ENCODE measurements at regions not wholly inside any gene's neighbourhood (a gene's known extent, or its start where the extent isn't known, plus 50 kb on each side); places are given as distances from the start of the nearest gene placed in this dataset.
A peak's percentile ranks its signal among the peaks of the same experiment; 100 is the strongest.
"Not testable (repeated sequence)": the region's sequence is repeated elsewhere in the genome, so short reads cannot be mapped to it uniquely, and the experiment has no call there.

- DNase-seq, result no peak
- H3K9me3 ChIP-seq (ENCODE audit: control insufficient read depth in 1 of 2, low read length in 2 of 2), result no peaks in the 10 kb centered on the region
- no peak overlapping the region for H3K4me3 ChIP-seq (ENCODE audit: low read length in 2 of 2)
- no peaks in the 10 kb centered on the region for H3K27me3 Mint-ChIP-seq
- H3K4me3 Mint-ChIP-seq, result no peak overlapping the region
- no peaks in the 10 kb centered on the region for H3K36me3 ChIP-seq (ENCODE audit: insufficient read depth, low read length)
- no peak overlapping the region for H3K27ac ChIP-seq (ENCODE audit: low read depth, low read length)
- POLR2A ChIA-PET (ENCODE audit: partially characterized antibody), result no interaction called here
- no peaks in the 10 kb centered on the region for H3K27me3 ChIP-seq (ENCODE audit: insufficient read depth, low read length)
- peaks cover 0 to 23% (median 4%) of the 10 kb centered on the region in 8 donors for H3K9me3 Mint-ChIP-seq
- peak overlapping the region in 1 of 7 donors; percentile 57 for H3K27ac Mint-ChIP-seq
- CTCF ChIA-PET (ENCODE audit: partially characterized antibody), result no interaction called here
- intact Hi-C loops (cut with micrococcal nuclease), result no loop called here
- H3K36me3 Mint-ChIP-seq, result no peaks in the 10 kb centered on the region
- no peaks in the 10 kb centered on the region for H3K4me1 ChIP-seq (ENCODE audit: insufficient read depth, low read length)
- no peaks in the 10 kb centered on the region for H3K4me1 Mint-ChIP-seq
Measured at GRCh38 chr2:87403893-87404175, 344.1 kb upstream of the PLGLB2 start.

GRCh38 chr2:87404411-87405255 is 343.3 kb upstream of the PLGLB2 start:
- H3K4me3 Mint-ChIP-seq; H3K36me3 Mint-ChIP-seq; H3K4me3 ChIP-seq (ENCODE audit: low read length in 2 of 2); H3K27me3 ChIP-seq (ENCODE audit: insufficient read depth, low read length); POLR2A ChIA-PET (ENCODE audit: partially characterized antibody); H3K9me3 ChIP-seq (ENCODE audit: control insufficient read depth in 1 of 2, low read length in 2 of 2); H3K4me1 ChIP-seq (ENCODE audit: insufficient read depth, low read length); H3K36me3 ChIP-seq (ENCODE audit: insufficient read depth, low read length); H3K27me3 Mint-ChIP-seq; CTCF ChIA-PET (ENCODE audit: partially characterized antibody); intact Hi-C loops (cut with micrococcal nuclease); H3K27ac ChIP-seq (ENCODE audit: low read depth, low read length); H3K4me1 Mint-ChIP-seq: not testable (repeated sequence)
- Mint-ChIP-seq H3K9me3 (peaks cover 0 to 23% (median 4%) of the 10 kb centered on the region in 8 donors), H3K27ac (peak overlapping the region in 2 of 7 donors; percentile 35 to 65)
- peak in 1 of 5 donors; percentile 24 for DNase-seq

GRCh38 chr2:87405531-87406216 is 342.2 kb upstream of the PLGLB2 start:
- H3K36me3 Mint-ChIP-seq; intact Hi-C loops (cut with micrococcal nuclease); H3K27ac ChIP-seq (ENCODE audit: low read depth, low read length); CTCF ChIA-PET (ENCODE audit: partially characterized antibody); H3K4me1 ChIP-seq (ENCODE audit: insufficient read depth, low read length); H3K27me3 Mint-ChIP-seq; H3K27me3 ChIP-seq (ENCODE audit: insufficient read depth, low read length); POLR2A ChIA-PET (ENCODE audit: partially characterized antibody); H3K9me3 ChIP-seq (ENCODE audit: control insufficient read depth in 1 of 2, low read length in 2 of 2); H3K36me3 ChIP-seq (ENCODE audit: insufficient read depth, low read length); H3K4me3 Mint-ChIP-seq; H3K4me3 ChIP-seq (ENCODE audit: low read length in 2 of 2); H3K27ac Mint-ChIP-seq; H3K4me1 Mint-ChIP-seq: not testable (repeated sequence)
- H3K9me3 Mint-ChIP-seq, result peaks cover 0 to 23% (median 4%) of the 10 kb centered on the region in 8 donors
- DNase-seq, result peak in 1 of 5 donors; percentile 17

- H3K4me3 ChIP-seq (ENCODE audit: low read length in 2 of 2); H3K4me1 Mint-ChIP-seq; CTCF ChIA-PET (ENCODE audit: partially characterized antibody); H3K27ac Mint-ChIP-seq; H3K36me3 Mint-ChIP-seq; intact Hi-C loops (cut with micrococcal nuclease); H3K27me3 ChIP-seq (ENCODE audit: insufficient read depth, low read length); H3K9me3 ChIP-seq (ENCODE audit: control insufficient read depth in 1 of 2, low read length in 2 of 2); POLR2A ChIA-PET (ENCODE audit: partially characterized antibody); H3K27me3 Mint-ChIP-seq; H3K4me3 Mint-ChIP-seq; H3K36me3 ChIP-seq (ENCODE audit: insufficient read depth, low read length); H3K27ac ChIP-seq (ENCODE audit: low read depth, low read length); H3K4me1 ChIP-seq (ENCODE audit: insufficient read depth, low read length): not testable (repeated sequence)
- DNase-seq, result peak in 1 of 5 donors; percentile 40
- H3K9me3 Mint-ChIP-seq, result peaks cover 0 to 21% (median 4%) of the 10 kb centered on the region in 8 donors
Measured at GRCh38 chr2:87406406-87407175, 341.3 kb upstream of the PLGLB2 start.

GRCh38 chr2:87409601-87410000 is 338.3 kb upstream of the PLGLB2 start:
- H3K27me3 ChIP-seq (ENCODE audit: insufficient read depth, low read length); H3K9me3 Mint-ChIP-seq; H3K27me3 Mint-ChIP-seq; H3K27ac ChIP-seq (ENCODE audit: low read depth, low read length); DNase-seq; H3K4me3 ChIP-seq (ENCODE audit: low read length in 2 of 2); H3K4me1 Mint-ChIP-seq; H3K9me3 ChIP-seq (ENCODE audit: control insufficient read depth in 1 of 2, low read length in 2 of 2); CTCF ChIA-PET (ENCODE audit: partially characterized antibody); H3K4me3 Mint-ChIP-seq; POLR2A ChIA-PET (ENCODE audit: partially characterized antibody); H3K36me3 Mint-ChIP-seq; H3K36me3 ChIP-seq (ENCODE audit: insufficient read depth, low read length); H3K27ac Mint-ChIP-seq; H3K4me1 ChIP-seq (ENCODE audit: insufficient read depth, low read length); intact Hi-C loops (cut with micrococcal nuclease): not testable (repeated sequence)

GRCh38 chr2:87410371-87410770 is 337.5 kb upstream of the PLGLB2 start:
- H3K27ac ChIP-seq (ENCODE audit: low read depth, low read length); CTCF ChIA-PET (ENCODE audit: partially characterized antibody); H3K27ac Mint-ChIP-seq; intact Hi-C loops (cut with micrococcal nuclease); H3K27me3 ChIP-seq (ENCODE audit: insufficient read depth, low read length); H3K36me3 Mint-ChIP-seq; H3K9me3 ChIP-seq (ENCODE audit: control insufficient read depth in 1 of 2, low read length in 2 of 2); H3K4me1 Mint-ChIP-seq; H3K4me1 ChIP-seq (ENCODE audit: insufficient read depth, low read length); H3K27me3 Mint-ChIP-seq; H3K36me3 ChIP-seq (ENCODE audit: insufficient read depth, low read length); H3K4me3 Mint-ChIP-seq; H3K4me3 ChIP-seq (ENCODE audit: low read length in 2 of 2); POLR2A ChIA-PET (ENCODE audit: partially characterized antibody); H3K9me3 Mint-ChIP-seq: not testable (repeated sequence)
- DNase-seq, result peak in 1 of 5 donors; percentile 25

GRCh38 chr2:87412036-87412820 is 335.7 kb upstream of the PLGLB2 start:
- H3K9me3 Mint-ChIP-seq; intact Hi-C loops (cut with micrococcal nuclease): not testable (repeated sequence)

More at GRCh38 chr2:87412036-87412820, 335.7 kb upstream of the PLGLB2 start:
- H3K4me3 Mint-ChIP-seq; H3K27ac ChIP-seq (ENCODE audit: low read depth, low read length); H3K4me3 ChIP-seq (ENCODE audit: low read length in 2 of 2); H3K36me3 ChIP-seq (ENCODE audit: insufficient read depth, low read length); H3K4me1 ChIP-seq (ENCODE audit: insufficient read depth, low read length); H3K36me3 Mint-ChIP-seq; H3K27me3 ChIP-seq (ENCODE audit: insufficient read depth, low read length); H3K27me3 Mint-ChIP-seq; H3K27ac Mint-ChIP-seq; POLR2A ChIA-PET (ENCODE audit: partially characterized antibody); H3K9me3 ChIP-seq (ENCODE audit: control insufficient read depth in 1 of 2, low read length in 2 of 2); H3K4me1 Mint-ChIP-seq; CTCF ChIA-PET (ENCODE audit: partially characterized antibody): not testable (repeated sequence)
- DNase-seq, result peak in 1 of 5 donors; percentile 31
